HG03280 (cell line): ENCODE measurements at regions not wholly inside any gene's neighbourhood (a gene's known extent, or its start where the extent isn't known, plus 50 kb on each side); places are given as distances from the start of the nearest gene placed in this dataset.
A peak's percentile ranks its signal among the peaks of the same experiment; 100 is the strongest.
"Not testable (repeated sequence)": the region's sequence is repeated elsewhere in the genome, so short reads cannot be mapped to it uniquely, and the experiment has no call there.

Experiments used
- ATAC-seq: cut with Tn5 transposase; IDR thresholded peaks from one replicate; pipeline ENCODE4 v1.9.1; 2021; ENCODE audit warnings: mild to moderate bottlenecking, moderate library complexity; ENCODE audit not compliant: unreplicated experiment

GRCh38 chr3:102032491-102033383 is 183.4 kb downstream of the NFKBIZ start:
- ATAC-seq = no peak

DNA sequence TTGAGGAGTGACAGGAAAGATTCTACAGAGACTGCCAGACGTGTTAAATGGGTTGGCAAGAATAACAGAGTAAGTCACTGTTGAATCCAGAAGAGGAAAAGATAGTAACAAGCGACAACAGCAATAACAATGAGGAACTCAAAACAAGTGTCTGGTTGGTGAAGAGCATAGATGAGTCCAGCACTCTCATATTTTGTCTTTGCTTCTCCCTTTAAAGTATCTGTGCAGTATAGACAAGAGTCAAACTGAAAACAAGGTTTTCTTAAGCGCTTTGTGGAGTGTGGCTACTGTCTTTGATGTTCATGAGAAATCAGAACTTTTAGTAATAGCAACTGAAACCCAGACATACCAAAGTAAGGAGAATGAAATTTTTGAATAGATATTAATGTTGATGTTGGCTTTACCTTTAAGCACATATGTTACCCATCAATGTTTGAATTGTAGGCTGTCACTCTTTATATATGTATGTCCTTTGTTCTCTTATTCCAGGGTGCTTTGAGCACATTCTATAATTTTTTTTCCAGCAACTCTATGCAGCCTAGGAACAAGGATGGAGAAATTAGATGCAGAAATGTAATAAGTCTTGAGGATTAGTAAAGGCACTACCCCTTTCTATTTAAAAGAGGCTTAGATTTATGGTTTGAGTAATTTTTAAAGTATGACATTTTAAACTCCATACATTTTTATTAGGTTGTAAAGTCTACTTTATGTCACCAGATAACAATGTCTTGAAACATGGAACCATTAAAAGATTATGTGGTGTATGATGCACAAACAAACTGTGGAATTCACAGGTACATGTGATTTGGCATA is 185.5 kb downstream of the NFKBIZ start:
- no peak for ATAC-seq

DNA sequence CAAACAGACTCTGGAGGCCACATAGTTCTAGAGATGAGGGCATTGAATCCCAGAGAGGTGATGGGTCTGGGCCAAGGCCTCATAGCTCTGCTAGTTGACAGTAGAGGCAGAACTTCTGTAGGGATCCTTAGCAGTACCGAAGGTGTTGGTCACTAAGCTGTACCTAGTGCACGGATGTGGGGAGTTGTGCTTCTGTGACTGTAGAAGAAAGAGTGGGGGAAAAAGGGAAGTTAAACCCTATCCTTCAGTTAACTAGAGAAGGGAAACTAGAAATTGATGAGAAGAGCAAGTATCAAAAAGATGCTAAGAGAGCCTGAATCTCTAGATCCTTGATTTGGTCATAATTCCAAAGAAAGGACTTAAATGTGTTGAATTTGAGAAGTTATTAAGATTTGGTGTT is 186.7 kb downstream of the NFKBIZ start:
- ATAC-seq = no peak

- no peak for ATAC-seq
Measured at GRCh38 chr3:102036472-102036871, 187.2 kb downstream of the NFKBIZ start.

- ATAC-seq = no peak
Measured at GRCh38 chr3:102037209-102037608, 187.9 kb downstream of the NFKBIZ start.

GRCh38 chr3:102037791-102038190 is 188.5 kb downstream of the NFKBIZ start:
- no peak for ATAC-seq

DNA sequence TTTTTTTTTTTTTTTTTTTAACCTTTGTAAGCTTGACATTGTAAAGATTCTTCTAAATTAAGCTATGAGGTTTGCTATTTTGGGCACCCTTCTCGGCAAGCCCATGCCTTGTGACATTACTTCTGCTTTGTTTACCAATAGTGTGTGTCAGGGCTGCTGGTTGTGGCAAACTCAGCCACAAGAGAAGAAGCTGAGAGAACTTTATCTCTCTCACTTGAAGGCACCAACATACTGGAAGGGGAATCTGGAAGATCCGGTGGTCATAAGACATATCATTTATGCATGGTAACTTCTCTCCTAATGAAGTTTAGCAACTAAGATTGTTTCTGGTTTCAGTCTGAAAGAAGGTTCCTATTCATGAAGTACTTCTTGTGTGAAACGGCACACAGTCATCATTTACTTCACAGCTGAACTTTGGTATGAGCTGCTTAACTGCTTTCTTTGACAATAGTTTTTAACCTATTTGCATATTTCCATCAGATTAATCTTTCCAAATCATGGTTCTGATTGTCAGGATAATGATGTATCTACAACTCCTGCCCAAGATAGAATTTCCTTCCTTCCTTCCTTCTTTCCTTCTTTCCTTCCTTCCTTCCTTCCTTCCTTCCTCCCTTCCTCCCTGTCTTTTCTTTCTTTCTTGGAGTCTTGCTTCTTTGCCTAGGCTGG is 189.3 kb downstream of the NFKBIZ start:
- ATAC-seq = peak; percentile 91

- ATAC-seq = not testable (repeated sequence)
Measured at GRCh38 chr3:102040144-102040543, 190.8 kb downstream of the NFKBIZ start.

- ATAC-seq = no peak
Measured at GRCh38 chr3:102053375-102053989, 204.2 kb downstream of the NFKBIZ start.

DNA sequence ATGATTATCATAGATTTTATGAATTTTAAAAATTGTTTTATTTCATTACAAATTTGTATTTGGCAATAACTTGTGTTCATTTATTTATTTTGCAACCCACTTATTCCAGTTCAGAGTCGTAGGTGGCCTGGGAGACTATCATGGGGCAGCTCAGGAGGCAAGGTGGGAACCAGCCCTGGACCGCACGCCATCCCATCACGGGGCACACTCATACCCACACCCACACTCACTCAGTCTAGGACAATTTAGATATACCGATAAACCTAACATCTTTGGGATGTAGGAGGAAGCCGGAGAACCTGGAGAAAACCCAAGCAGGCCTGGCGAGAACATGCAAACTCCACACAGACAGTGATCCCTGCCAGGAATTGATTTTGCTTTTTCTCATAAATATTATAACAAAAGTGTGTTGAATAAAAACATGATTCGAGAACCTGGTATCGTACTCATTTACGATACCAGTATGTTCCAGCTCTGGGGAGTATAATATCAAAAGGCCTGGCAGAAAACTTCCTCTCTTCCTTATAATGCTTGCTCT is 205.3 kb downstream of the NFKBIZ start:
- ATAC-seq = no peak

GRCh38 chr3:102057781-102058421 is 208.6 kb downstream of the NFKBIZ start:
- ATAC-seq = peak; percentile 87

DNA sequence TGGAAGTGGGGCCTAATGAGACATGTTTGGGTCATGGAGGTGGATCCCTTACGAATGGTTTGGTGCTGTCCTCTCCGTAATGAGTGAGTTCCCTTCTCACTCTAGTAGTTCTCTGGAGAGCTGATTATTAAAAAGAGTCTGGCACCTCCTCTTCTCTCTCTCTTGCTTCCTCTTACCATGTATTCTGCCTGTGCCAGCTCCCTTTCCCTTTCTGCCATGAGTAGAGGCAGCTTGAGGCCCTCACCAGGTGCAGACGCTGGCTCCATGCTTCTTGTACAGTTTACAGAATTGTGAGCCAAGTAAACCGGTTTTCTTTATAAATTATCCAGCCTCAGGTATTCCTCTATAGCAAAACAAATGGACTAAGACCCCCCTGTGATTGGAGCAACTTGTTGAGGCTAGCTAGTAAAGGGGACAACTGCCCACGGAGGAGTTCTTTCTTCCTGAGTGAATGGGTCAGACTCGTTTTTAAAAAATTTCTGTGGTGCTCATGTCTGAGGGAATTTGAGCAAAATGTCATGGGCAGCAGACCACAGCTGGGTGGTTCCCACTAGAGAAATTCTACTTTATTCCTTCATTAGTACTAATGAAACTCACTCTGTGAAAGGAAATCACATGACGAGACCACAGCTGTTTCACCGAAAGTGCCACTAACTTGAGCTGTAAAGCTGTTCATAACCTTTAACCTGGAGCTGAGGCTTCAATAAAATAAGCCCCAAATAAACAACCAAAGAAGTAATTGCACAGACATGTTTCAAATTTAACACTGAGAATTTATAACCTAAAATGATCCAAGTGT is 210.0 kb downstream of the NFKBIZ start:
- ATAC-seq = peak; percentile 71

DNA sequence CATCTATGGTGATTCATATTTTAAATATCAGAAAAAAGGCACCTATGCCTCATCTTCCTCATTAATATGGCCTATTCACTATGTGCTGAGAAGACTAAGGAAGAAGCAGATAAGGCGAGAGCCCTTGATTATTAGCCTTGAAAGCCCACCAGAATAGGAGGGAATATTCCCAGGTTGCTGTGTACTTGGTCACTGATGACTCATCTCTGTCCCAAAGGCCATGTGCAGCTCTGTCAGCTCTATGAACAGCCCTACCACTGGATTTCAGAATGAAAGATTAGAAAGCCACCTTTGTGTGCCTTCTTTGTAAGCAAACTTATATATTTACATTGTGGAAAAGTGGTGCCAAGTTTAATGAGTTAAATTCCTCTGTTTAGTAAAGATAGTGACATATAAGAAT is 211.5 kb downstream of the NFKBIZ start:
- ATAC-seq = no peak

DNA sequence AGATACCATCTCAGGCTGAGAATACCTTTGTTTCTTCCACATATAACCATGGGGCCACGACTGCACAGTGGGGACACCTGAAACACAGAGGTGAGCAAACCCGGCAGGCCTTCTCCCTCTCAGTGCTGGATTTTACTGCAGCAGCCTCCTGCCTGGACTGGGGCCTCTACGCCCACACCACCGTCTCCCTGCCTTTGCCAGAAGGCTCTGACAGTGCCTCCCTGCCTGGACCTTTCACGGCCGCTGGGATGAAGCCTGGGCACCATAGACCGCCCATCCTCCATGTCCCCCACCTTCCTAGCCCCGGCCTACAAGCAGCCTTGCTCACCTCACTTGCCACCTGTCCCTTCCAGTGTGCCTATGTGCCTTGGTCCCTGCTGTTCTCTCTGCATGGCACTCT is 214.3 kb downstream of the NFKBIZ start:
- ATAC-seq = no peak

- no peak for ATAC-seq
Measured at GRCh38 chr3:102066470-102066869, 217.2 kb downstream of the NFKBIZ start.

DNA sequence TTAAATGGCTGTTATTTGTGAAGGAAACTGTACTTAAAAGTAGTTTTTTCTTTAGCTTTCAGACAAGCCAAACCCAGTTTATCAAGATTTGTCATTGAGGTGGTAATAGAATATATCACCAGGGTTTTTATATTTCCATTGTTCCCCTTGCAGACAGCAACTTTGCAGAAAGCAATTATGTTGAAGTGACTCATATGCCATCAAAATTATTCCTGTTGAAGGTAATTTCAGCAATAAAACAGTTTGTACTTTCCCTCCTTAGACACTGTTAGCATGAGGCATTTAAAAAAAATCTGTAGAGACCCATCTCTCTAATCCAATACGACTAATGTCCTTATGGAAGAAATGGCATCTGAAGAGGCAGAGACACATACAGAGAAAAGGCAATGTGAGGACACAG is 219.0 kb downstream of the NFKBIZ start:
- no peak for ATAC-seq

DNA sequence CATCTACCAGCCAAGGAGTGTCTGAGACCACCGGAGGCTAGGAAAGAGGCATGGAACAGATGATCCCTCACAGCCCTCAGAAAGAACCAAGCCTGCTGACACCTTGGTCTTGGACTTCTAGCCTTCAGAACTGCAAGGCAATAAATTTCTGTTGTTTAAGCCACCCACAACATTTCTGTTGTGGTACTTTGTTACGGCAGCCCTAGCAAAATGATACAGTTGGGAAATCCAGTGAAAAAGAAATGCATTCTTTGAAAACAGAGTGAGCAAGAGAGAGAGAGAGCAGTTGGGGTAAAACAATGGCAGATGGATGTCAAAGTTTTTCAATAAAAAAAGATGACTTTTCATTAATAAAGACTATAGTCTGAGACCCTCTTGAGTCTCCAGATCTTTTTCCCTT is 219.4 kb downstream of the NFKBIZ start:
- ATAC-seq = no peak

DNA sequence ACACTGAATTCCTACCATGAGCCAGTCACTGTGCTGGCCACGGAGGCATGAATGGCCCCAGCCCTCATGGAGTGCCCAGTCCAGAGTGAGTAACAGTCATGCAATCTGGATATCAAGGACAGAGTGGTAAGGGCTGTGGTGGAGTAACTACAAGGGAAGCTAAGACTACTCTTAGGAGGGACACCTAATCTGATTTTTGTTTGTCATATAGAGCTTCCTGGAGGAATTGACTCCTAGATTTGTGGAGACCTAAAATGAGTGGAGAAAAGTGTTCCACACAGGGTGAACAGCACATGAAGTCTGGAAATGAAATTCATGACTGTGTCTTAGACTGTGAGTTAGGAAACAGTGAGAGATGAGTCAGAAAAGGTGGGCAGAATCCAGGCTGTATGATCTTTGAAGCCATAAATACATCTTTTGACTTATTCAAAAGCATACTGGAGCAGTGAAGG is 219.9 kb downstream of the NFKBIZ start:
- no peak for ATAC-seq

GRCh38 chr3:102074946-102075345 is 225.6 kb downstream of the NFKBIZ start:
- ATAC-seq = no peak
